ENCODE measurements at regions not wholly inside any gene's neighbourhood (a gene's known extent, or its start where the extent isn't known, plus 50 kb on each side); places are given as distances from the start of the nearest gene placed in this dataset.
"Not testable (repeated sequence)": the region's sequence is repeated elsewhere in the genome, so short reads cannot be mapped to it uniquely, and the experiment has no call there.

DNA sequence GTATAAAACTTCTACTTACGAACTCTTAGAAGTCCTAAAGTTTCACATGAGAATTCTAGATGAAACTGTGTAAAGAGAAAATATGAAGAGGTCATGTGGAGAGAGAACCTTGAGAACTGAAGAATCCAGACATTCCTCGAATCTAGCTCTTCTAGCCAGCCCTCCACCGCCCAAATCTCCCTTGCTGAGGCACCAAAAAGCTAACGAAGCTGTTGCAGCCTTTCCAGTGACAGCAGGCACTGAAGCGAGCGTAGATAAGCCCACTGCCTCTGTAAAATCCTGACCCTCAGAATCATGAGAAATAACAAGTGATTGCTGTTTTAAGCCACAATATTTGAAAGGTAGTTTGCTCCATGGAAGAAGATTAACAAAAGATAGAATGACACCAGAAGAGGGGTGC is 134.0 kb downstream of the GOLGA6L6 start (continued):
- TF ChIP-seq REST (IDR thresholded peaks at IDR 0.05) (no peak), EGR1 (IDR thresholded peaks at IDR 0.05; ENCODE audit: low read depth in 2 of 2) (no peak), HNF4G (IDR thresholded peaks at IDR 0.05) (no peak)

GRCh38 chr15:20404571-20404970 is 137.0 kb downstream of the GOLGA6L6 start:
- WGBS = 66% methylated on average over 1 of the region's 1 CpG
- H3K9ac ChIP-seq (ENCODE audit: low read depth in 1 of 2, low read length in 2 of 2); DNase-seq (ENCODE audit: low spot score); H3K9me3 ChIP-seq (ENCODE audit: control insufficient read depth in 4 of 4, low read length in 3 of 4); H3K4me1 ChIP-seq (ENCODE audit: control insufficient read depth in 4 of 4, insufficient read depth in 4 of 4, low read length in 3 of 4); H3K4me3 ChIP-seq (ENCODE audit: low read depth in 1 of 3, low read length in 3 of 3); H3K27ac ChIP-seq (ENCODE audit: low read depth in 1 of 2, low read length in 2 of 2); H3K27me3 ChIP-seq (ENCODE audit: control insufficient read depth in 4 of 4, insufficient read depth in 4 of 4, low read length in 3 of 4); H3K36me3 ChIP-seq (ENCODE audit: control insufficient read depth in 4 of 4, insufficient read depth in 3 of 4, low read depth in 1 of 4, low read length in 3 of 4): not testable (repeated sequence)

- not testable (repeated sequence) for H3K4me1 ChIP-seq (ENCODE audit: control insufficient read depth in 4 of 4, insufficient read depth in 4 of 4, low read length in 3 of 4); H3K36me3 ChIP-seq (ENCODE audit: control insufficient read depth in 4 of 4, insufficient read depth in 3 of 4, low read depth in 1 of 4, low read length in 3 of 4); H3K27ac ChIP-seq (ENCODE audit: low read depth in 1 of 2, low read length in 2 of 2); H3K4me3 ChIP-seq (ENCODE audit: low read depth in 1 of 3, low read length in 3 of 3); H3K9ac ChIP-seq (ENCODE audit: low read depth in 1 of 2, low read length in 2 of 2); DNase-seq (ENCODE audit: low spot score); H3K27me3 ChIP-seq (ENCODE audit: control insufficient read depth in 4 of 4, insufficient read depth in 4 of 4, low read length in 3 of 4); H3K9me3 ChIP-seq (ENCODE audit: control insufficient read depth in 4 of 4, low read length in 3 of 4)
- WGBS = 78% methylated on average over 3 of the region's 3 CpGs
Measured at GRCh38 chr15:20402586-20402985, 139.0 kb downstream of the GOLGA6L6 start.

GRCh38 chr15:20401058-20401457 is 140.5 kb downstream of the GOLGA6L6 start:
- H3K27ac ChIP-seq (ENCODE audit: low read depth in 1 of 2, low read length in 2 of 2); H3K9ac ChIP-seq (ENCODE audit: low read depth in 1 of 2, low read length in 2 of 2); H3K27me3 ChIP-seq (ENCODE audit: control insufficient read depth in 4 of 4, insufficient read depth in 4 of 4, low read length in 3 of 4); H3K9me3 ChIP-seq (ENCODE audit: control insufficient read depth in 4 of 4, low read length in 3 of 4); H3K4me1 ChIP-seq (ENCODE audit: control insufficient read depth in 4 of 4, insufficient read depth in 4 of 4, low read length in 3 of 4); DNase-seq (ENCODE audit: low spot score); H3K36me3 ChIP-seq (ENCODE audit: control insufficient read depth in 4 of 4, insufficient read depth in 3 of 4, low read depth in 1 of 4, low read length in 3 of 4); H3K4me3 ChIP-seq (ENCODE audit: low read depth in 1 of 3, low read length in 3 of 3): not testable (repeated sequence)
- 72% methylated on average over 3 of the region's 3 CpGs for WGBS

DNA sequence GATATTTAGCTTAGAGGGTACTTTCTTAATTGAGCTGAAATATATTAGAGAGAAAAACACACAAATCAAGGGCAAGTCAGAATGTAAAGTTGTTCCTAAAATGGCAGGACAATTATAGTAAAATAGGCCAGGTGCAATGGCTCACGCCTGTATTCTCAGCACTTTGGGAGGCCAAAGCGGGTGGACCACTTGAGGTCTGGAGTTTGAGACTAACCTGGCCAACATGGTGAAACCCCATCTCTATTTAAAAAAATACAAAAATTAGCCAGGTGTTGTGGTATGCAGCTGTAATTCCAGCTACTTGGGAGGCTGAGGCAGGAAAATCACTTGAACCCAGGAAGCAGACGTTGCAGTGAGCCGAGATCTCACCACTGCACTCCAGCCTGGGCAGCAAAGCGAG is 142.9 kb downstream of the GOLGA6L6 start:
- H3K9me3 ChIP-seq (ENCODE audit: control insufficient read depth in 4 of 4, low read length in 3 of 4); H3K9ac ChIP-seq (ENCODE audit: low read depth in 1 of 2, low read length in 2 of 2); H3K4me3 ChIP-seq (ENCODE audit: low read depth in 1 of 3, low read length in 3 of 3); H3K27me3 ChIP-seq (ENCODE audit: control insufficient read depth in 4 of 4, insufficient read depth in 4 of 4, low read length in 3 of 4); H3K27ac ChIP-seq (ENCODE audit: low read depth in 1 of 2, low read length in 2 of 2); DNase-seq (ENCODE audit: low spot score); H3K36me3 ChIP-seq (ENCODE audit: control insufficient read depth in 4 of 4, insufficient read depth in 3 of 4, low read depth in 1 of 4, low read length in 3 of 4); H3K4me1 ChIP-seq (ENCODE audit: control insufficient read depth in 4 of 4, insufficient read depth in 4 of 4, low read length in 3 of 4): not testable (repeated sequence)
- WGBS = 73% methylated on average over 5 of the region's 5 CpGs

DNA sequence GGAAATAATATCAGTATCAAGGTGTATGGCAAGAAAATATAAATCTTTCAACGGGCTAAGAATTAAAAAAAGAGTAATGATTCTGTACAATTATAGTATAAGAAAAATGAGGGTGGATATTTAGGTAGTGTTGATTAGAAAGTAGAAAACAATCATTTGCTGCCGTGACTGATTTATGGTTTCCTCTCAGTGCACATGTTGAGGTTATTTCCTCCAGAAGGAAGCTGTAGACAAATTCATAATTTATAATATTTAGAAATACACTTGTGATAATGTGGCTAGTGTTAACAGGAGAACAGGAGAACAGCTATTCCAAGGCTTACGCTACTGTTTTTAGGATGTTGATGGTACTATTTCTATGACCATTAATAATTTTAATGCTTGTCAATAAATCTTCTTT is 153.4 kb downstream of the GOLGA6L6 start:
- not testable (repeated sequence) for H3K36me3 ChIP-seq (ENCODE audit: control insufficient read depth in 4 of 4, insufficient read depth in 3 of 4, low read depth in 1 of 4, low read length in 3 of 4); H3K27ac ChIP-seq (ENCODE audit: low read depth in 1 of 2, low read length in 2 of 2); H3K4me1 ChIP-seq (ENCODE audit: control insufficient read depth in 4 of 4, insufficient read depth in 4 of 4, low read length in 3 of 4); H3K9ac ChIP-seq (ENCODE audit: low read depth in 1 of 2, low read length in 2 of 2); DNase-seq (ENCODE audit: low spot score); H3K9me3 ChIP-seq (ENCODE audit: control insufficient read depth in 4 of 4, low read length in 3 of 4); H3K4me3 ChIP-seq (ENCODE audit: low read depth in 1 of 3, low read length in 3 of 3); H3K27me3 ChIP-seq (ENCODE audit: control insufficient read depth in 4 of 4, insufficient read depth in 4 of 4, low read length in 3 of 4)
- 38% methylated on average over 3 of the region's 3 CpGs for WGBS

All from liver (tissue), 7 donors.